Left ventricle myocardium inferior (tissue), 1 donor: ENCODE measurements at regions not wholly inside any gene's neighbourhood (a gene's known extent, or its start where the extent isn't known, plus 50 kb on each side); places are given as distances from the start of the nearest gene placed in this dataset.

ENCODE experiments used
- DNase-seq: peaks from one replicate; pipeline ENCODE4 v3.0.0-alpha.2; 2020
- H3K27ac ChIP-seq: fragments of 200-600 bp; replicated peaks from 2 replicates; pipeline ENCODE4 v1.8.0; 2021
- H3K27me3 ChIP-seq: fragments of 200-600 bp; 2 replicates; pipeline ENCODE4 v1.8.0; 2021; ENCODE audit warnings: low read depth
- H3K36me3 ChIP-seq: fragments of 200-600 bp; 2 replicates; pipeline ENCODE4 v1.8.0; 2021
- H3K4me1 ChIP-seq: fragments of 200-600 bp; 2 replicates; pipeline ENCODE4 v1.8.0; 2021
- H3K4me3 ChIP-seq: fragments of 200-600 bp; 2 replicates; pipeline ENCODE4 v1.8.0; 2021; ENCODE audit warnings: mild to moderate bottlenecking, moderate library complexity
- H3K9me3 ChIP-seq: fragments of 200-600 bp; replicated peaks from 2 replicates; pipeline ENCODE4 v1.8.0; 2021
- CTCF ChIP-seq: fragments of 200-600 bp; IDR thresholded peaks from 2 replicates; pipeline ENCODE4 v1.8.0; 2021; ENCODE audit warnings: antibody characterized with exemption, mild to moderate bottlenecking, borderline replicate concordance
- intact Hi-C: fragments of 100-400 bp; cut with micrococcal nuclease; formaldehyde crosslinking; loops from one replicate; pipeline ENCODE4 v1.11.0; 2022
- donor health status: DM: no; HTN: yes; CAD: no; lungs with severe emphysema.

- H3K27ac ChIP-seq: no peak overlapping the region
- no peak for DNase-seq
- H3K36me3 ChIP-seq: no peaks in the 10 kb centered on the region
- intact Hi-C loops: no loop called here
- H3K4me3 ChIP-seq: no peak overlapping the region
- H3K9me3 ChIP-seq: no peaks in the 10 kb centered on the region
- H3K27me3 ChIP-seq: no peaks in the 10 kb centered on the region
- H3K4me1 ChIP-seq: no peaks in the 10 kb centered on the region
- no peak for TF ChIP-seq CTCF
These were observed 475.1 kb upstream of the RBFOX1 start for GRCh38 chr16:6857575-6857974.

- TF ChIP-seq CTCF: no peak
- intact Hi-C loops: no loop called here
- no peak for DNase-seq
- H3K9me3 ChIP-seq: no peaks in the 10 kb centered on the region
- no peak overlapping the region for H3K27ac ChIP-seq
- H3K36me3 ChIP-seq: no peaks in the 10 kb centered on the region
- no peaks in the 10 kb centered on the region for H3K4me1 ChIP-seq
- H3K27me3 ChIP-seq: no peaks in the 10 kb centered on the region
- H3K4me3 ChIP-seq: no peak overlapping the region
These were observed 476.1 kb upstream of the RBFOX1 start for GRCh38 chr16:6856578-6856977.

GRCh38 chr16:6853565-6853964 lies 479.1 kb upstream of the RBFOX1 start:
- Histone ChIP-seq H3K9me3 (no peaks in the 10 kb centered on the region), H3K4me1 (no peaks in the 10 kb centered on the region), H3K27me3 (no peaks in the 10 kb centered on the region), H3K27ac (no peak overlapping the region), H3K4me3 (no peak overlapping the region), H3K36me3 (no peaks in the 10 kb centered on the region)
- no peak for TF ChIP-seq CTCF
- intact Hi-C loops: no loop called here
- no peak for DNase-seq

- intact Hi-C loops: no loop called here
- no peaks in the 10 kb centered on the region for H3K9me3 ChIP-seq
- H3K4me3 ChIP-seq: no peak overlapping the region
- H3K27me3 ChIP-seq: no peaks in the 10 kb centered on the region
- H3K4me1 ChIP-seq: no peaks in the 10 kb centered on the region
- TF ChIP-seq CTCF: no peak
- DNase-seq: no peak
- no peak overlapping the region for H3K27ac ChIP-seq
- no peaks in the 10 kb centered on the region for H3K36me3 ChIP-seq
These were observed 479.9 kb upstream of the RBFOX1 start for GRCh38 chr16:6852643-6853225.

GRCh38 chr16:6846452-6846851 lies 486.2 kb upstream of the RBFOX1 start:
- peaks cover 18% of the 10 kb centered on the region for H3K9me3 ChIP-seq
- H3K27me3 ChIP-seq: no peaks in the 10 kb centered on the region
- no peak for TF ChIP-seq CTCF
- intact Hi-C loops: no loop called here
- no peaks in the 10 kb centered on the region for H3K36me3 ChIP-seq
- DNase-seq: no peak
- H3K4me1 ChIP-seq: no peaks in the 10 kb centered on the region
- no peak overlapping the region for H3K4me3 ChIP-seq
- H3K27ac ChIP-seq: no peak overlapping the region
